ENCODE measurements at regions not wholly inside any gene's neighbourhood (a gene's known extent, or its start where the extent isn't known, plus 50 kb on each side); places are given as distances from the start of the nearest gene placed in this dataset.
"Not testable (repeated sequence)": the region's sequence is repeated elsewhere in the genome, so short reads cannot be mapped to it uniquely, and the experiment has no call there.

- in situ Hi-C loops (cut with MboI; ENCODE audit: low sequenced_read_pairs, unreplicated experiment): no loop called here
- TF ChIP-seq CTCF (IDR thresholded peaks at IDR 0.05; ENCODE audit: borderline replicate concordance, control extremely low read depth, extremely low read depth, insufficient read depth, missing control alignments): no peak
- DNase-seq (ENCODE audit: low spot score): no peak
Observed at GRCh38 chr3:3927965-3928364, 128.7 kb downstream of the LRRN1 start.

GRCh38 chr3:3941380-3941779 lies 142.1 kb downstream of the LRRN1 start:
- DNase-seq (ENCODE audit: low spot score); in situ Hi-C loops (cut with MboI; ENCODE audit: low sequenced_read_pairs, unreplicated experiment): not testable (repeated sequence)

GRCh38 chr3:3951071-3951470 lies 151.8 kb downstream of the LRRN1 start:
- in situ Hi-C loops (cut with MboI; ENCODE audit: low sequenced_read_pairs, unreplicated experiment): no loop called here
- DNase-seq (ENCODE audit: low spot score): no peak
- no peak for TF ChIP-seq CTCF (IDR thresholded peaks at IDR 0.05; ENCODE audit: borderline replicate concordance, control extremely low read depth, extremely low read depth, insufficient read depth, missing control alignments)

GRCh38 chr3:3951501-3951900 lies 152.3 kb downstream of the LRRN1 start:
- TF ChIP-seq CTCF (IDR thresholded peaks at IDR 0.05; ENCODE audit: borderline replicate concordance, control extremely low read depth, extremely low read depth, insufficient read depth, missing control alignments): no peak
- no peak for DNase-seq (ENCODE audit: low spot score)
- in situ Hi-C loops (cut with MboI; ENCODE audit: low sequenced_read_pairs, unreplicated experiment): no loop called here

GRCh38 chr3:3962867-3963266 lies 163.6 kb downstream of the LRRN1 start:
- in situ Hi-C loops (cut with MboI; ENCODE audit: low sequenced_read_pairs, unreplicated experiment); DNase-seq (ENCODE audit: low spot score): not testable (repeated sequence)

GRCh38 chr3:3984053-3984452 lies 184.8 kb downstream of the LRRN1 start:
- no peak for TF ChIP-seq CTCF (IDR thresholded peaks at IDR 0.05; ENCODE audit: borderline replicate concordance, control extremely low read depth, extremely low read depth, insufficient read depth, missing control alignments)
- in situ Hi-C loops (cut with MboI; ENCODE audit: low sequenced_read_pairs, unreplicated experiment): loop anchor here (25.0 kb wide), 1 partner anchor 772 kb away; no protein-coding TSS in a partner anchor
- no peak for DNase-seq (ENCODE audit: low spot score)

- TF ChIP-seq CTCF (IDR thresholded peaks at IDR 0.05; ENCODE audit: borderline replicate concordance, control extremely low read depth, extremely low read depth, insufficient read depth, missing control alignments): no peak
- in situ Hi-C loops (cut with MboI; ENCODE audit: low sequenced_read_pairs, unreplicated experiment): loop anchor here (25.0 kb wide), 1 partner anchor 779 kb away; no protein-coding TSS in a partner anchor
- no peak for DNase-seq (ENCODE audit: low spot score)
Observed at GRCh38 chr3:3991598-3991997, 192.4 kb downstream of the LRRN1 start.

GRCh38 chr3:3992312-3992874 lies 193.2 kb downstream of the LRRN1 start:
- in situ Hi-C loops (cut with MboI; ENCODE audit: low sequenced_read_pairs, unreplicated experiment): loop anchor here (25.0 kb wide), 1 partner anchor 780 kb away; no protein-coding TSS in a partner anchor
- no peak for DNase-seq (ENCODE audit: low spot score)
- TF ChIP-seq CTCF (IDR thresholded peaks at IDR 0.05; ENCODE audit: borderline replicate concordance, control extremely low read depth, extremely low read depth, insufficient read depth, missing control alignments): no peak
